GM12865 (cell line): ENCODE measurements at regions not wholly inside any gene's neighbourhood (a gene's known extent, or its start where the extent isn't known, plus 50 kb on each side); places are given as distances from the start of the nearest gene placed in this dataset.

Experiments used
- DNase-seq: peaks from one replicate; pipeline ENCODE4 v3.0.0; 2010; ENCODE audit warnings: low read depth
- H3K4me3 ChIP-seq: 2 replicates; pipeline ENCODE4 v1.5.1; 2011; ENCODE audit warnings: mild to moderate bottlenecking, low read depth, low read length, control low read depth
- TF ChIP-seq, protein P1 (sequence below): IDR thresholded peaks from 2 replicates; pipeline ENCODE4 v1.5.1; 2011; ENCODE audit warnings: low read length, control low read depth, low read depth, inconsistent platforms; ENCODE audit not compliant: insufficient read depth; ENCODE audit errors: missing control alignments

DNA sequence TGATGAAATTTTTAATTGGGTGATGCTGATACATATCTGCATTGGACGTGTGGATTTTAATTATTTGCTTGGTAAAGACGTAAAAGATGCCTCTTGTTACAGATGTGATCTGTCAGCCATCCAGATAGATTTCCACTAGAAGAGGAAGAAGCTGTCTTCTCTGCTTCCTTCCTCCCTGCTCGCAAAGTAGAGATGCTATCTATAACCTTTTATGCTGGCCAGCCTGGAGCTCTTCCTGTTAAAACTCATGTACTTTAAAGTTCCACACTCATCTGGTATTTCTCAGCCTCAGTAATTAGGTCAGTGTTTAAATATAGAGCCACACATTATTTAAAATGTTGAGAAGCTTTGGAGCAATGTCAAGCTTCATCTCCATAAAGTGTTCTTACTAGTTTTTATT is 51.2 kb upstream of the TMEM229A start:
- DNase-seq: no peak

More for the DNA sequence above, 51.2 kb upstream of the TMEM229A start:
- TF ChIP-seq, protein P1, sequence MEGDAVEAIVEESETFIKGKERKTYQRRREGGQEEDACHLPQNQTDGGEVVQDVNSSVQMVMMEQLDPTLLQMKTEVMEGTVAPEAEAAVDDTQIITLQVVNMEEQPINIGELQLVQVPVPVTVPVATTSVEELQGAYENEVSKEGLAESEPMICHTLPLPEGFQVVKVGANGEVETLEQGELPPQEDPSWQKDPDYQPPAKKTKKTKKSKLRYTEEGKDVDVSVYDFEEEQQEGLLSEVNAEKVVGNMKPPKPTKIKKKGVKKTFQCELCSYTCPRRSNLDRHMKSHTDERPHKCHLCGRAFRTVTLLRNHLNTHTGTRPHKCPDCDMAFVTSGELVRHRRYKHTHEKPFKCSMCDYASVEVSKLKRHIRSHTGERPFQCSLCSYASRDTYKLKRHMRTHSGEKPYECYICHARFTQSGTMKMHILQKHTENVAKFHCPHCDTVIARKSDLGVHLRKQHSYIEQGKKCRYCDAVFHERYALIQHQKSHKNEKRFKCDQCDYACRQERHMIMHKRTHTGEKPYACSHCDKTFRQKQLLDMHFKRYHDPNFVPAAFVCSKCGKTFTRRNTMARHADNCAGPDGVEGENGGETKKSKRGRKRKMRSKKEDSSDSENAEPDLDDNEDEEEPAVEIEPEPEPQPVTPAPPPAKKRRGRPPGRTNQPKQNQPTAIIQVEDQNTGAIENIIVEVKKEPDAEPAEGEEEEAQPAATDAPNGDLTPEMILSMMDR: no peak
- H3K4me3 ChIP-seq: no peak overlapping the region
